ENCODE measurements at regions not wholly inside any gene's neighbourhood (a gene's known extent, or its start where the extent isn't known, plus 50 kb on each side); places are given as distances from the start of the nearest gene placed in this dataset.

GRCh38 chr2:215749092-215749957 is 264.0 kb downstream of the MREG start (continued):
- TF ChIP-seq PATZ1 (CRISPR knock-in tag; IDR thresholded peaks at IDR 0.05) (peak; percentile 75; the same call in 1 of the 2 replicates), ZSCAN12 (CRISPR knock-in tag; IDR thresholded peaks at IDR 0.05) (no peak), NFIC (IDR thresholded peaks at IDR 0.05; ENCODE audit: low read length) (peak; percentile 87), ZXDC (CRISPR knock-in tag; IDR thresholded peaks at IDR 0.05) (peak; percentile 94; the same call in 1 of the 2 replicates), ZNF580 (CRISPR knock-in tag; IDR thresholded peaks at IDR 0.05; ENCODE audit: borderline replicate concordance, low read depth) (peak; percentile 98; the same call in 1 of the 2 replicates), RCOR2 (CRISPR knock-in tag; IDR thresholded peaks at IDR 0.05) (peak; percentile 98), SSRP1 (CRISPR knock-in tag; IDR thresholded peaks at IDR 0.05) (no peak), TEAD2 (CRISPR knock-in tag; IDR thresholded peaks at IDR 0.05) (no peak), ZNF644 (CRISPR knock-in tag; IDR thresholded peaks at IDR 0.05; ENCODE audit: low read depth) (peak; percentile 98), NFYB (CRISPR knock-in tag; IDR thresholded peaks at IDR 0.05) (no peak; the same call in 1 of the 2 replicates), SP1 (IDR thresholded peaks at IDR 0.05) (no peak), SP1 (CRISPR knock-in tag; IDR thresholded peaks at IDR 0.05) (no peak), ZNF776 (CRISPR knock-in tag; IDR thresholded peaks at IDR 0.05) (peak; percentile 78; the same call in 1 of the 2 replicates), CENPX (CRISPR knock-in tag; IDR thresholded peaks at IDR 0.05) (peak; percentile 67; the same call in 1 of the 2 replicates), ZNF160 (CRISPR knock-in tag; IDR thresholded peaks at IDR 0.05) (peak; percentile 64; the same call in 1 of the 2 replicates), ADNP (CRISPR knock-in tag; IDR thresholded peaks at IDR 0.05) (peak; percentile 79; the same call in 1 of the 2 replicates), RFXAP (CRISPR knock-in tag; IDR thresholded peaks at IDR 0.05; ENCODE audit: borderline replicate concordance) (peak; percentile 83; the same call in 1 of the 2 replicates), ZNF512B (CRISPR knock-in tag; IDR thresholded peaks at IDR 0.05; ENCODE audit: borderline replicate concordance) (peak; percentile 83), ZNF280B (CRISPR knock-in tag; IDR thresholded peaks at IDR 0.05; ENCODE audit: borderline replicate concordance) (no peak; the same call in 1 of the 2 replicates), ETV6 (CRISPR knock-in tag; conservative IDR thresholded peaks at IDR 0.05) (peak; percentile 64; the same call in 1 of the 2 replicates), ZNF510 (CRISPR knock-in tag; IDR thresholded peaks at IDR 0.05; ENCODE audit: low read depth) (peak; percentile 94)

Data from HepG2 (cell line).